ENCODE measurements at regions not wholly inside any gene's neighbourhood (a gene's known extent, or its start where the extent isn't known, plus 50 kb on each side); places are given as distances from the start of the nearest gene placed in this dataset.

DNA sequence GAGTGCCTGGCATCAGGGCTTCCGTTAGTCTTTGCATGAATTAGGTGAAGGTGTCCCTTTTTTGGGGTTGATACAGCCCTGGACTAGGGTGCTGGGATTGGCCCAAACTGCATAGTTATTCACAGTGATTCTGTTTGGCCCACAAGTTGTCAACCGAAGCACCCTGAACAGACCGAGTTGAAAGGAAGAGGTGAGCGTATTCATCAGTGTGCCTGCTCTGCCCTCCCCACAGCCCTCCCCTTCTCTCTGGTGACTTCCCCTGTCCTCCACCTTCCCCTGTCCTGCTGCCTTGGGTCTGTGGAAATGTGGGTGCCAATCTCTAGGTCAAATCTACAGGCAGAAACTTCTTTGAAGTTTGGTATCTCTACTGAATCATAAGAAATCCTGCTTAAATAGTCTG lies 330.5 kb downstream of the DYSF start:
- TF ChIP-seq NFRKB (IDR thresholded peaks at IDR 0.05) (no peak), FOXM1 (IDR thresholded peaks at IDR 0.05; ENCODE audit: borderline replicate concordance) (no peak), BHLHE40 (IDR thresholded peaks at IDR 0.05; ENCODE audit: borderline replicate concordance) (no peak), SP1 (IDR thresholded peaks at IDR 0.05) (no peak), TARDBP (IDR thresholded peaks at IDR 0.05) (no peak), LEF1 (IDR thresholded peaks at IDR 0.05; ENCODE audit: borderline replicate concordance) (no peak), ELF4 (IDR thresholded peaks at IDR 0.05) (no peak), SUZ12 (IDR thresholded peaks at IDR 0.05) (no peak), FOXA1 (IDR thresholded peaks at IDR 0.05) (no peak), L3MBTL2 (conservative IDR thresholded peaks at IDR 0.05) (no peak)

Data from HEK293T (cell line).